Activated CD4-positive, alpha-beta T cell treated with anti-CD3 and anti-CD28 coated beads, Interleukin-2, amount 10 ng/mL, durations not matched to agents 7 days and 5 days (primary cell): ENCODE measurements at regions not wholly inside any gene's neighbourhood (a gene's known extent, or its start where the extent isn't known, plus 50 kb on each side); places are given as distances from the start of the nearest gene placed in this dataset.

Source experiments
- CTCF ChIA-PET: fragments of 350-600 bp; sonication (Branson Sonifier 250); formaldehyde crosslinking; loops from one replicate; lab custom pipeline; 2021; ENCODE audit warnings: antibody characterized with exemption; lab: Charles Lee
- POLR2A ChIA-PET: fragments of 350-600 bp; sonication (Branson Sonifier 250); formaldehyde crosslinking; loops from one replicate; lab custom pipeline; 2021; ENCODE audit warnings: antibody characterized with exemption; lab: Charles Lee
- DNase-seq: peaks from one replicate; pipeline ENCODE4 v3.0.0-alpha.2; 2020
- H3K27ac Mint-ChIP-seq: one replicate; pipeline ENCODE4 v1.8.0; 2021; ENCODE audit warnings: mild to moderate bottlenecking, moderate library complexity, mixed read lengths
- H3K27me3 Mint-ChIP-seq: one replicate; pipeline ENCODE4 v1.8.0; 2021; ENCODE audit warnings: mixed read lengths
- H3K36me3 Mint-ChIP-seq: one replicate; pipeline ENCODE4 v1.8.0; 2021; ENCODE audit warnings: low read depth, mixed read lengths
- H3K4me1 Mint-ChIP-seq: one replicate; pipeline ENCODE4 v1.8.0; 2021; ENCODE audit warnings: mixed read lengths
- H3K4me3 Mint-ChIP-seq: one replicate; pipeline ENCODE4 v1.8.0; 2021; ENCODE audit warnings: mild to moderate bottlenecking, moderate library complexity, mixed read lengths
- H3K9me3 Mint-ChIP-seq: one replicate; pipeline ENCODE4 v1.8.0; 2021; ENCODE audit warnings: mixed read lengths

DNA sequence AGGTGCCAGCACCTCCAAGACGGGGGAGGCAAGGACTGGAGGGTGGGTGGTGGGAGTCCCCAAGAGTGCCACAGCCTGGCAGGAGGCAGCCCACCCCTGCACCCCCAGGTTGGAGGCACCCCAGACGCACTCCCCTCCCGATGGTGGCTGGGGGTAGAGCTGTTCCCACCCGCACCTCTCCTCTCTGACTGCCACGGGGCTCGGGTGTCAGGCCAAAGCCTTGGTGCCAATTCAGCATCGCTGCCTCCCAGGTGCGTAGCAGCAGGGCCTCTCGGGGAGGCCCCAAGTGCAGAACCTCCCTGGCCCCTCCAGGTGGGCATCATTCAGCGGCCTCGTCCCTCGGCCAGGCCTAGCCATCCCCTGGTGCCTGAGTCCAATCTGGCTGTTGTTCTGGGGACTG is 81.1 kb downstream of the ENGASE start:
- Mint-ChIP-seq H3K36me3 (no peaks in the 10 kb centered on the region), H3K4me3 (no peak overlapping the region), H3K9me3 (no peaks in the 10 kb centered on the region), H3K27me3 (peaks cover 2% of the 10 kb centered on the region), H3K4me1 (peaks cover 2% of the 10 kb centered on the region), H3K27ac (no peak overlapping the region)
- ChIA-PET POLR2A (no interaction called here), CTCF (no interaction called here)
- DNase-seq: no peak

DNA sequence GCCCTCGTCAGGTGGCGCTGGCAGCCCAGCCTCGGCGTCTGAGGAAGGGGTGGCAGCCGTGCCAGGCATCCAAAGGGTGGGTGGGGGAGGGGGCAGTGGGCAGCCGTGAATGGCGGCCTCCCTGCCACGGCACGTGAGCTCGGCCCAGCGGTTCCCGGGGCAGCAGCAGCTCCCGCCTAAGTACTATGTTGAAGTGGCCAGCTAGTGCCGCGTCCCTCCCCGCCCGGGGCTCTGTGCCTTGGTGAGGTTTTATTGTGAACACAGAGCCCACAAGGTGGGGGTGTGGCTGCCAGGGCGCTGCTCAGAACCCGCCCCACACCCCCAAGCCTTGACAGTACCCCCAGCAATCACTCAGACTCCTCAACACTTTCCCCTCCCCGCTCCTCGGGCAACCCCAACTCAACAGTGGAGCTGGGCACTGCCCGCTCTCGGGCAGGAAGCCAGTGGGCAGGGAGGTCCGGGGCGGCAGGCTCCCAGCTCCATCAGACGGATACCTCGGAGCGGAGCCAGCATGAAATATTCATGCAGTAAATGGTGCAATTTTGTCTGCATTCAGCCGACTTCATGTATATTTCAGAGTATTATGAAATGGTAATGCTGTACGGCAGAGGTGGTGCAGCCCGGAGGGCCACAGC is 80.4 kb downstream of the ENGASE start:
- CTCF ChIA-PET: no interaction called here
- Mint-ChIP-seq H3K4me3 (no peak overlapping the region), H3K27me3 (peaks cover 2% of the 10 kb centered on the region), H3K36me3 (no peaks in the 10 kb centered on the region), H3K4me1 (no peaks in the 10 kb centered on the region), H3K9me3 (no peaks in the 10 kb centered on the region), H3K27ac (no peak overlapping the region)
- POLR2A ChIA-PET: no interaction called here
- DNase-seq: no peak

GRCh38 chr17:79154446-79154845 is 79.8 kb downstream of the ENGASE start:
- no peak for DNase-seq
- Mint-ChIP-seq H3K27me3 (peaks cover 2% of the 10 kb centered on the region), H3K9me3 (no peaks in the 10 kb centered on the region), H3K4me1 (no peaks in the 10 kb centered on the region), H3K4me3 (no peak overlapping the region), H3K36me3 (no peaks in the 10 kb centered on the region), H3K27ac (no peak overlapping the region)
- POLR2A ChIA-PET: no interaction called here
- CTCF ChIA-PET: no interaction called here

- Mint-ChIP-seq H3K4me1 (no peaks in the 10 kb centered on the region), H3K4me3 (no peak overlapping the region), H3K36me3 (no peaks in the 10 kb centered on the region), H3K27ac (no peak overlapping the region), H3K27me3 (peaks cover 2% of the 10 kb centered on the region), H3K9me3 (no peaks in the 10 kb centered on the region)
- CTCF ChIA-PET: no interaction called here
- POLR2A ChIA-PET: no interaction called here
- DNase-seq: no peak
Measured at GRCh38 chr17:79153367-79154130, 78.9 kb downstream of the ENGASE start.

DNA sequence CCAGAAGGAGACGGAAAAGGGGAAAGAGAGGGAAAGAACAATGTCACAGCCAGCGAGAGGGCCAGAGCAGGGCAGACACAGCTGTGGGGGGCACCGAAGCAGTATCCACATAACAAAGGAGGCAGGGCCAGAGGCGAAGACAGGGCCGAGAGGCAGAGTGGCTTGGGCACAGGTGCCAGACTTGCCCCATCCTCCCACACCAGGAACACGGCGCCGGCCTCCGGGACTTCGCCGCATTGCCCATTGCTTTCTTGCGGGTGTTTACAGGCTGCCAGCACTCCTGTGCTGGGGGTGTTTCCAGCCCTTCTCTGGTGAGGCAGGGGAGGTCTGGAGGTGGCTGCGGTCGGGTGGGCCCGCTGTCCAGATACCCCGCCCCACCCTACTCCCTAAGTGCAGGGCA is 78.0 kb downstream of the ENGASE start:
- H3K36me3 Mint-ChIP-seq: no peaks in the 10 kb centered on the region
- no peak for DNase-seq
- no peak overlapping the region for H3K27ac Mint-ChIP-seq
- H3K4me3 Mint-ChIP-seq: no peak overlapping the region
- ChIA-PET POLR2A (no interaction called here), CTCF (no interaction called here)
- H3K9me3 Mint-ChIP-seq: no peaks in the 10 kb centered on the region
- peaks cover 2% of the 10 kb centered on the region for H3K27me3 Mint-ChIP-seq
- H3K4me1 Mint-ChIP-seq: no peaks in the 10 kb centered on the region

DNA sequence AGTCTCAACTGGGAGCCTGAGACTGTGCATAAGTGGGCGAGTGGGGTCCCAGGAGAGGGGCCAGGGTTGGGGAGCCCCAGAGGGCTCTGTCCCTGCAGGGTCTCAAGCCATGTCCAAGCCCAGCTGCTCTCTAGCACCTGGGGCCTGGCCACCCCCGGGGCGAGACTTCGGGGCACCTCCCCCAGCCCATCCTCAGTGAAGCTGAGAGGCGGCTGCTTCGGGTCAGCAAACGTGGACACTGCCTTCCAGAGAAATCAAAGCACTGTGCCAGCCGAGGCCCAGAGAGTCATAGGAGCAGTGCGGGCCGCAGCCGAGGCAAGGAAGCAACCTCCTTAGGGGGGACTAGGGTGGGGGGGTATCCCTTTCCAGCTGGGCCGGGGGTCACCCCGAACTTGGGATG is 77.5 kb downstream of the ENGASE start:
- Mint-ChIP-seq H3K4me3 (no peak overlapping the region), H3K27me3 (peaks cover 2% of the 10 kb centered on the region), H3K36me3 (no peaks in the 10 kb centered on the region), H3K9me3 (no peaks in the 10 kb centered on the region), H3K4me1 (no peaks in the 10 kb centered on the region), H3K27ac (peak overlapping the region; percentile 36)
- ChIA-PET CTCF (no interaction called here), POLR2A (no interaction called here)
- DNase-seq: no peak

DNA sequence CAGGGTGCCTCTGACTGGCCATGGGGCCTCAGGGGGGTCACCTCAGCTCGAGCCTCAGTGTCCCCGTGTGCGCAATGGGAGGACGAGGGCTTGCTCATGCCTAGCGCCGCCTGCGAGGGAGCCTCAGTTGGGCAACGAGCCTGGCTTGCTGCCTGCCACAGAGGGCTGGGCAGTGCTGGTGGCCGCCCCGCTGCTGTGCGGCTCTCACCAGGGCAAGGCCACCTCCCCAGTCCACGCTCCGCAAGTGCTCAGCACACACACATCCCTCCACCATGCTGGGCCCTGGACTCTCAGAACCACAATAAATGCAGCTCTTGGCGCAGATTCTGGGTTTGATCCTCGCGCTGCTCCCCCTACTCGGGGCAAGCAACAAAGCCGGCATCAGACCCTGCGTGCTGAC is 76.2 kb downstream of the ENGASE start:
- no peaks in the 10 kb centered on the region for H3K4me1 Mint-ChIP-seq
- H3K9me3 Mint-ChIP-seq: no peaks in the 10 kb centered on the region
- no peaks in the 10 kb centered on the region for H3K36me3 Mint-ChIP-seq
- H3K27me3 Mint-ChIP-seq: peaks cover 2% of the 10 kb centered on the region
- DNase-seq: no peak
- H3K27ac Mint-ChIP-seq: no peak overlapping the region
- CTCF ChIA-PET: no interaction called here
- POLR2A ChIA-PET: no interaction called here
- H3K4me3 Mint-ChIP-seq: no peak overlapping the region

- ChIA-PET CTCF (no interaction called here), POLR2A (no interaction called here)
- no peak overlapping the region for H3K4me3 Mint-ChIP-seq
- no peaks in the 10 kb centered on the region for H3K4me1 Mint-ChIP-seq
- H3K9me3 Mint-ChIP-seq: no peaks in the 10 kb centered on the region
- no peak overlapping the region for H3K27ac Mint-ChIP-seq
- DNase-seq: no peak
- H3K36me3 Mint-ChIP-seq: no peaks in the 10 kb centered on the region
- H3K27me3 Mint-ChIP-seq: peaks cover 2% of the 10 kb centered on the region
Measured at GRCh38 chr17:79150035-79150733, 75.6 kb downstream of the ENGASE start.

DNA sequence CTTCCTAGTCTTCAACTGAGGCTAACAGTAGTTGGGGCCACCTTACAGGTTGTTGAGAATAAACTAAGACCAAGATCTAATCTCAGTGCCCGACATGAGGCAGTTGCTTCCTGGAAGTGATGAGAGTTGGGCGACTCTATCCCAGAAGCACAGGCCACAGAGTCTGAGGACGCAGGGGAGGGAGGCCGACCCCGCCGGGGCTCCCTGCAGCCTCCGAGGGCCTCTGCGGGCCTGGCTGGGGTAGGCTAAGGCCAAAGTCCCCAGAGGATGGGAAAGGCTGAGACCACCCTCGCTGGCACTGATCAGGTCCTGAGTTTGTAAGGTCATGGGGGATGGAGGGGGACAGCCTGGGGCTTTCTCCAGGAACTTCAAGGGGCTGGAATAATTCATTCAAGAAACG is 74.0 kb downstream of the ENGASE start:
- H3K27ac Mint-ChIP-seq: no peak overlapping the region
- H3K9me3 Mint-ChIP-seq: no peaks in the 10 kb centered on the region
- H3K27me3 Mint-ChIP-seq: peaks cover under 1% of the 10 kb centered on the region
- CTCF ChIA-PET: interaction anchor here (1.2 kb wide), 1 partner anchor 84 kb away, joined by 4 read pairs; no protein-coding TSS in a partner anchor
- no peaks in the 10 kb centered on the region for H3K36me3 Mint-ChIP-seq
- DNase-seq: no peak
- H3K4me3 Mint-ChIP-seq: no peak overlapping the region
- H3K4me1 Mint-ChIP-seq: no peaks in the 10 kb centered on the region
- POLR2A ChIA-PET: no interaction called here

DNA sequence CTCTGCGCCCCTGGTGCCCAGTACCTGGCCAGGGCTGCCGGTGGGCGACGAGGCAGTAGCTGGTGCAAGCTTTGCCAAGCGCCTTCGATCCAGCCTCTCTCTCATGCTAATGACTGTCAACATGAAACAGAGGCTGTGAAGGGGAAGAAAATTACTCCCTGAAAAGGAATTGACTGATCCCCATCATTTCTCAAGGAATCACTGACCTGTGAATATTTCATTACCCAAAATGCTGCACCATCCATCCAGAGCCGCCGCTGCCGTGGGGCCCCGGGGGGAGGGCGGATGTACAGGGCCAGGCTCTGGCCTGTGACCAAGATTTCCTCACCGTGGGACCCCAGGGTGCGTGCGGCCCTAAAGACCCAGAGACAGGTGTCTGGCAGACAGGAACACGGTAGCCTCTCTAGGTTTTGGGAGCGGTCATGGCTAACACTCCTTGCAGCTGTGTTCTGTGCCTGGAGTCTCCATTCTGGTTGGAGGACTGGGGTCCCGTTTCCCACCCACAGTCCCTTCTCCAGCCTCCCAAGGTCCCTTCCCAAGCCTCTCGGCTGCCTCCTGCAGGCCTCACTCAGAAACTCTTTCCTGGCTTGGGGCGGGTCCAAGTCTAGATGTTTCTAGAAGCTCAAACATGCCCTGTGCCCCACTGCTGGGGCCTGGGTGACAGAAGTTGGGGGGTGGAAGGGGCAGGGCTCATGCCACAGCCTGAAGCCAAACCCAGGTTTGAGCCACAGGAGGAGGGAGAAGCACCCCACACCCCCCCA is 73.3 kb downstream of the ENGASE start:
- no peak for DNase-seq
- ChIA-PET POLR2A (no interaction called here), CTCF (interaction anchor here (1.2 kb wide), 1 partner anchor 83 kb away, joined by 4 read pairs; no protein-coding TSS in a partner anchor)
- Mint-ChIP-seq H3K4me3 (no peak overlapping the region), H3K9me3 (no peaks in the 10 kb centered on the region), H3K4me1 (no peaks in the 10 kb centered on the region), H3K27ac (no peak overlapping the region), H3K36me3 (no peaks in the 10 kb centered on the region), H3K27me3 (no peaks in the 10 kb centered on the region)

DNA sequence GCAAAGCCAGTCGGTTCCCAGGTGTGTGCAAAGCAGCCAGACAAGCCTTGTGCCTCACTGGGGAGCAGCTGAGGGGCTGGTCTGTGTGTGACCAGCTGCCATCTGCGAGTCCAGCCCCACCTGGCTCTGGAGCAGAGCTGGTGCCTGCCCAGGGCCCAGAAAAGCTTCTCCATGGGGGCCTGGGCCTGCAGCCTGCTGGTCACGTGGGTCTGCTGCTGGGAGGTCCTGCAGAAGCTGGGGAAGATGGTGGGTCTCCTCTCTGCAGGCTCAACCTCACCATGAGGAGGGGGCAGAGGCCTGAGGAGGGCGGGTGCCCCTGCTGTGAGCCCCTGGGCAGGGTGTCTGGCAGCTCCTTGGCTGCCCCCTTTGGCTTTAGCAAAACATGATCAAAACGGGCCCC is 71.9 kb downstream of the ENGASE start:
- no peak overlapping the region for H3K4me3 Mint-ChIP-seq
- H3K4me1 Mint-ChIP-seq: no peaks in the 10 kb centered on the region
- CTCF ChIA-PET: no interaction called here
- no peak overlapping the region for H3K27ac Mint-ChIP-seq
- DNase-seq: no peak
- no peaks in the 10 kb centered on the region for H3K36me3 Mint-ChIP-seq
- no peaks in the 10 kb centered on the region for H3K9me3 Mint-ChIP-seq
- H3K27me3 Mint-ChIP-seq: no peaks in the 10 kb centered on the region
- POLR2A ChIA-PET: no interaction called here

DNA sequence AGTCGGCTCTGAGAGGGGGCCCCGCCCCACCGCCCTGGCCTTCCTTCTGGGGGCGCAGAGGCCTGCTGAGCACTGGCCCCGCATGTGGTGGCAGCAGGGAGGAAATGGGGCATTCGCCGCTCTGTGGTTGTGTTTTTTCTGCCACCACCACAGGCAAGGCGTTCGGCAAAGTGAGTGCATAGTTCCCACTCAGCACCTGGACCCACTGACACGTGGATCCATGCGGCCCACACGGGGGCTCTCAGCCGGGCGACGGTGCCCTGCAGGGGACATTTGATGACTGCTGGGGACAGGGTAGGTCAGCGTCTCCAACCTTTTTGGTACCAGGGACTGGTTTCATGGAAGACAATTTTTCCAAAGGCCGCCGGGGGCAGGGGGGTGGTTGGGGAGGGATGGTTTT is 70.9 kb downstream of the ENGASE start:
- CTCF ChIA-PET: interaction anchor here (0.6 kb wide), 1 partner anchor 8 kb away, joined by 3 read pairs; no protein-coding TSS in a partner anchor
- Mint-ChIP-seq H3K27ac (no peak overlapping the region), H3K27me3 (no peaks in the 10 kb centered on the region), H3K9me3 (no peaks in the 10 kb centered on the region), H3K4me1 (no peaks in the 10 kb centered on the region), H3K4me3 (no peak overlapping the region), H3K36me3 (no peaks in the 10 kb centered on the region)
- DNase-seq: no peak
- POLR2A ChIA-PET: no interaction called here

GRCh38 chr17:79144133-79144532 is 69.5 kb downstream of the ENGASE start:
- no peak for DNase-seq
- no peaks in the 10 kb centered on the region for H3K27me3 Mint-ChIP-seq
- H3K4me3 Mint-ChIP-seq: no peak overlapping the region
- no peaks in the 10 kb centered on the region for H3K9me3 Mint-ChIP-seq
- CTCF ChIA-PET: no interaction called here
- no peaks in the 10 kb centered on the region for H3K36me3 Mint-ChIP-seq
- no peaks in the 10 kb centered on the region for H3K4me1 Mint-ChIP-seq
- H3K27ac Mint-ChIP-seq: no peak overlapping the region
- POLR2A ChIA-PET: no interaction called here
